ENCODE measurements at regions not wholly inside any gene's neighbourhood (a gene's known extent, or its start where the extent isn't known, plus 50 kb on each side); places are given as distances from the start of the nearest gene placed in this dataset.

GRCh38 chr4:181685461-181685860 lies 557.7 kb upstream of the TENM3 start:
- CTCF ChIA-PET = no interaction called here
- DNase-seq (ENCODE audit: low read depth, low spot score) (no peak), ATAC-seq (no peak)
- no peak overlapping the region for H2AFZ ChIP-seq (ENCODE audit: low read depth, low read length, poor library complexity, severe bottlenecking)
- POLR2A ChIA-PET = interaction anchor here (0.6 kb wide), 1 partner anchor 260 kb away, joined by 4 read pairs; no protein-coding TSS in a partner anchor
- H3K9me3 ChIP-seq (ENCODE audit: control insufficient read depth in 1 of 2, insufficient read depth in 1 of 2, low read depth in 1 of 2, low read length in 2 of 2) = no peaks in the 10 kb centered on the region
- TF ChIP-seq TCF7L2 (IDR thresholded peaks at IDR 0.05; ENCODE audit: borderline replicate concordance, extremely low read depth, insufficient read depth, insufficient read length) = no peak
- no peak for TF ChIP-seq SP1 (IDR thresholded peaks at IDR 0.05; ENCODE audit: low read depth)
- TF ChIP-seq, protein P1, sequence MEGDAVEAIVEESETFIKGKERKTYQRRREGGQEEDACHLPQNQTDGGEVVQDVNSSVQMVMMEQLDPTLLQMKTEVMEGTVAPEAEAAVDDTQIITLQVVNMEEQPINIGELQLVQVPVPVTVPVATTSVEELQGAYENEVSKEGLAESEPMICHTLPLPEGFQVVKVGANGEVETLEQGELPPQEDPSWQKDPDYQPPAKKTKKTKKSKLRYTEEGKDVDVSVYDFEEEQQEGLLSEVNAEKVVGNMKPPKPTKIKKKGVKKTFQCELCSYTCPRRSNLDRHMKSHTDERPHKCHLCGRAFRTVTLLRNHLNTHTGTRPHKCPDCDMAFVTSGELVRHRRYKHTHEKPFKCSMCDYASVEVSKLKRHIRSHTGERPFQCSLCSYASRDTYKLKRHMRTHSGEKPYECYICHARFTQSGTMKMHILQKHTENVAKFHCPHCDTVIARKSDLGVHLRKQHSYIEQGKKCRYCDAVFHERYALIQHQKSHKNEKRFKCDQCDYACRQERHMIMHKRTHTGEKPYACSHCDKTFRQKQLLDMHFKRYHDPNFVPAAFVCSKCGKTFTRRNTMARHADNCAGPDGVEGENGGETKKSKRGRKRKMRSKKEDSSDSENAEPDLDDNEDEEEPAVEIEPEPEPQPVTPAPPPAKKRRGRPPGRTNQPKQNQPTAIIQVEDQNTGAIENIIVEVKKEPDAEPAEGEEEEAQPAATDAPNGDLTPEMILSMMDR (IDR thresholded peaks at IDR 0.05 in 2 of 3, conservative IDR thresholded peaks at IDR 0.05 in 1 of 3; ENCODE audit: borderline replicate concordance in 1 of 3, insufficient read depth in 1 of 3, low read depth in 2 of 3, low read length in 2 of 3) = no peak
- TF ChIP-seq, protein P2, sequence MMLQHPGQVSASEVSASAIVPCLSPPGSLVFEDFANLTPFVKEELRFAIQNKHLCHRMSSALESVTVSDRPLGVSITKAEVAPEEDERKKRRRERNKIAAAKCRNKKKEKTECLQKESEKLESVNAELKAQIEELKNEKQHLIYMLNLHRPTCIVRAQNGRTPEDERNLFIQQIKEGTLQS (IDR thresholded peaks at IDR 0.05) = no peak
- no peak for TF ChIP-seq MAX (IDR thresholded peaks at IDR 0.05)
- H3K4me1 ChIP-seq (ENCODE audit: control insufficient read depth in 1 of 2, insufficient read depth in 2 of 2, low read length in 2 of 2) = no peaks in the 10 kb centered on the region
- H3K9me2 ChIP-seq (ENCODE audit: insufficient read depth) = no peaks in the 10 kb centered on the region
- H3K27me3 ChIP-seq (ENCODE audit: insufficient read depth, low read length) = peaks cover 9% of the 10 kb centered on the region
- no peak overlapping the region for H3K27ac ChIP-seq (ENCODE audit: low read depth, low read length)
- H4K20me1 ChIP-seq (ENCODE audit: insufficient read depth) = no peaks in the 10 kb centered on the region
- BruUV-seq (replicated peaks) = no TSS peak
- RAD21 ChIA-PET (ENCODE audit: low non-redundant PET in 1 of 2, low total read pairs in 2 of 2, uncharacterized antibody in 2 of 2, unreplicated experiment in 2 of 2) = no interaction called here
- no peak overlapping the region for H3K4me2 ChIP-seq (ENCODE audit: low read length)
- intact Hi-C loops (cut with micrococcal nuclease) = no loop called here
- H3K36me3 ChIP-seq (ENCODE audit: control insufficient read depth in 1 of 2, insufficient read depth in 2 of 2, low read length in 2 of 2) = no peaks in the 10 kb centered on the region
- no peaks in the 10 kb centered on the region for H3K79me2 ChIP-seq (ENCODE audit: insufficient read depth, low read length)
- H3K4me3 ChIP-seq (replicated peaks in 1 of 2; ENCODE audit: low read depth in 1 of 2, low read length in 2 of 2) = no peak overlapping the region
- no peak overlapping the region for H3K9ac ChIP-seq (ENCODE audit: low read length)

DNA sequence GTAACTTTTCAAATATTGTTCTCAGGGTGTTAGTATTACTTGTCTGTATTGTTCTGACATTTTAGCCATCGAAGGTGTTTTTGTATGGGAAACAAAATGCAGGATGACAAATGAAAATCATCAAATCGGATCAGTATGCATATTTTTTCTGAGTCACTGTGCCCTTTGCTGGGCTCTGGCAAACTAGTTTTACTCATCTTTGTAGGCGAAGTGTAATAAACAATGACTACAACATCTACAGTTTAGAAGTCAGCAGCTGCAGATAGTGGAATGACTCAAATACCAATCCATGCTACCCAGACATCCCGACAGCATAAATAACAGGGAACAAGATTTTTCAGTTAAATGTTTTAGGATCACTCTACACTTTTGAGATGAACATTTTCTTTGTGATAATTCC lies 557.3 kb upstream of the TENM3 start:
- Histone ChIP-seq H3K27ac (ENCODE audit: low read depth, low read length) (no peak overlapping the region), H3K9me2 (ENCODE audit: insufficient read depth) (no peaks in the 10 kb centered on the region), H3K79me2 (ENCODE audit: insufficient read depth, low read length) (no peaks in the 10 kb centered on the region), H4K20me1 (ENCODE audit: insufficient read depth) (no peaks in the 10 kb centered on the region), H3K4me2 (ENCODE audit: low read length) (no peak overlapping the region), H3K27me3 (ENCODE audit: insufficient read depth, low read length) (peaks cover 9% of the 10 kb centered on the region), H3K4me1 (ENCODE audit: control insufficient read depth in 1 of 2, insufficient read depth in 2 of 2, low read length in 2 of 2) (no peaks in the 10 kb centered on the region), H3K4me3 (replicated peaks in 1 of 2; ENCODE audit: low read depth in 1 of 2, low read length in 2 of 2) (no peak overlapping the region), H3K9me3 (ENCODE audit: control insufficient read depth in 1 of 2, insufficient read depth in 1 of 2, low read depth in 1 of 2, low read length in 2 of 2) (no peaks in the 10 kb centered on the region), H3K9ac (ENCODE audit: low read length) (no peak overlapping the region), H2AFZ (ENCODE audit: low read depth, low read length, poor library complexity, severe bottlenecking) (no peak overlapping the region), H3K36me3 (ENCODE audit: control insufficient read depth in 1 of 2, insufficient read depth in 2 of 2, low read length in 2 of 2) (no peaks in the 10 kb centered on the region)
- DNase-seq (ENCODE audit: low read depth, low spot score) (no peak), ATAC-seq (no peak)
- ChIA-PET CTCF (no interaction called here), POLR2A (interaction anchor here (0.6 kb wide), 1 partner anchor 260 kb away, joined by 4 read pairs; no protein-coding TSS in a partner anchor), RAD21 (ENCODE audit: low non-redundant PET in 1 of 2, low total read pairs in 2 of 2, uncharacterized antibody in 2 of 2, unreplicated experiment in 2 of 2) (no interaction called here)
- intact Hi-C loops (cut with micrococcal nuclease) = no loop called here
- no TSS peak for BruUV-seq (replicated peaks)
- TF ChIP-seq POLR2AphosphoS5 (IDR thresholded peaks at IDR 0.05; ENCODE audit: low read depth, low read length) (no peak), EZH2 (IDR thresholded peaks at IDR 0.05) (no peak), EZH2phosphoT487 (IDR thresholded peaks at IDR 0.05; ENCODE audit: borderline replicate concordance) (no peak), SRF (IDR thresholded peaks at IDR 0.05; ENCODE audit: low read depth) (no peak), RAD21 (IDR thresholded peaks at IDR 0.05; ENCODE audit: low read depth) (no peak), JUND (IDR thresholded peaks at IDR 0.05) (no peak), POLR2A (IDR thresholded peaks at IDR 0.05; ENCODE audit: borderline replicate concordance, extremely low read depth, insufficient read depth, insufficient read length) (no peak), CEBPB (IDR thresholded peaks at IDR 0.05; ENCODE audit: low read depth) (no peak), TCF7L2 (IDR thresholded peaks at IDR 0.05; ENCODE audit: borderline replicate concordance, extremely low read depth, insufficient read depth, insufficient read length) (no peak), SP1 (IDR thresholded peaks at IDR 0.05; ENCODE audit: low read depth) (no peak)
- TF ChIP-seq, protein P1 (IDR thresholded peaks at IDR 0.05 in 2 of 3, conservative IDR thresholded peaks at IDR 0.05 in 1 of 3; ENCODE audit: borderline replicate concordance in 1 of 3, insufficient read depth in 1 of 3, low read depth in 2 of 3, low read length in 2 of 3) = no peak

Measured in HCT116 (cell line).